ENCODE measurements at regions not wholly inside any gene's neighbourhood (a gene's known extent, or its start where the extent isn't known, plus 50 kb on each side); places are given as distances from the start of the nearest gene placed in this dataset.

- Histone ChIP-seq H3K9me3 (no peaks in the 10 kb centered on the region), H3K4me3 (no peak overlapping the region), H3K36me3 (no peaks in the 10 kb centered on the region), H3K27me3 (no peaks in the 10 kb centered on the region), H3K4me1 (peaks cover 0 to 13% (median 0%) of the 10 kb centered on the region in 4 donors), H3K27ac (no peak overlapping the region)
- no peak for TF ChIP-seq EP300 (IDR thresholded peaks at IDR 0.05)
- TF ChIP-seq CTCF (IDR thresholded peaks at IDR 0.05): no peak
- TF ChIP-seq POLR2AphosphoS5 (IDR thresholded peaks at IDR 0.05): no peak
- TF ChIP-seq POLR2A (IDR thresholded peaks at IDR 0.05): no peak
- no peak for DNase-seq
- WGBS, 5 donors: 68 to 95% (median 85%) methylated on average over 1 of the region's 1 CpG
- intact Hi-C loops (cut with DNase I; ENCODE audit: low total_unique reads): no loop called here
Observed at GRCh38 chr6:74609871-74610270, 596.0 kb downstream of the COL12A1 start.

- H3K4me1 ChIP-seq: peaks cover 0 to 13% (median 0%) of the 10 kb centered on the region in 4 donors
- DNase-seq: no peak
- no peak for TF ChIP-seq POLR2AphosphoS5 (IDR thresholded peaks at IDR 0.05)
- no peak for TF ChIP-seq POLR2A (IDR thresholded peaks at IDR 0.05)
- H3K27me3 ChIP-seq: no peaks in the 10 kb centered on the region
- WGBS, 5 donors: 29 to 50% (median 43%) methylated on average over 3 of the region's 3 CpGs
- no peak overlapping the region for H3K4me3 ChIP-seq
- H3K9me3 ChIP-seq: no peaks in the 10 kb centered on the region
- H3K36me3 ChIP-seq: no peaks in the 10 kb centered on the region
- intact Hi-C loops (cut with DNase I; ENCODE audit: low total_unique reads): no loop called here
- H3K27ac ChIP-seq: no peak overlapping the region
Observed at GRCh38 chr6:74607934-74608333, 597.9 kb downstream of the COL12A1 start.

GRCh38 chr6:74607468-74607867 is 598.4 kb downstream of the COL12A1 start:
- intact Hi-C loops (cut with DNase I; ENCODE audit: low total_unique reads): no loop called here
- no peak for DNase-seq
- no peaks in the 10 kb centered on the region for H3K9me3 ChIP-seq
- no peak for TF ChIP-seq CTCF (IDR thresholded peaks at IDR 0.05)
- no peak for TF ChIP-seq EP300 (IDR thresholded peaks at IDR 0.05)
- TF ChIP-seq POLR2AphosphoS5 (IDR thresholded peaks at IDR 0.05): no peak
- TF ChIP-seq POLR2A (IDR thresholded peaks at IDR 0.05): no peak
- no peak overlapping the region for H3K27ac ChIP-seq
- no peak overlapping the region for H3K4me3 ChIP-seq
- no peaks in the 10 kb centered on the region for H3K27me3 ChIP-seq
- 88 to 96% (median 93%) methylated on average over 1 of the region's 1 CpG for WGBS, 5 donors
- H3K36me3 ChIP-seq: no peaks in the 10 kb centered on the region
- peaks cover 0 to 13% (median 0%) of the 10 kb centered on the region in 4 donors for H3K4me1 ChIP-seq

- Histone ChIP-seq H3K36me3 (no peaks in the 10 kb centered on the region), H3K4me1 (peaks cover 0 to 13% (median 0%) of the 10 kb centered on the region in 4 donors), H3K4me3 (no peak overlapping the region), H3K27me3 (no peaks in the 10 kb centered on the region), H3K27ac (peak overlapping the region in 1 of 5 donors; percentile 52), H3K9me3 (no peaks in the 10 kb centered on the region)
- intact Hi-C loops (cut with DNase I; ENCODE audit: low total_unique reads): no loop called here
- no peak for DNase-seq
- TF ChIP-seq CTCF (IDR thresholded peaks at IDR 0.05) (no peak), POLR2A (IDR thresholded peaks at IDR 0.05) (no peak), POLR2AphosphoS5 (IDR thresholded peaks at IDR 0.05) (peak in 1 of 3 donors; percentile 53), EP300 (IDR thresholded peaks at IDR 0.05) (no peak)
- WGBS, 5 donors: 54 to 77% (median 63%) methylated on average over 3 of the region's 3 CpGs
Observed at GRCh38 chr6:74606582-74607071, 599.2 kb downstream of the COL12A1 start.

- Histone ChIP-seq H3K27me3 (no peaks in the 10 kb centered on the region), H3K27ac (peak overlapping the region in 1 of 5 donors; percentile 52), H3K4me3 (no peak overlapping the region), H3K36me3 (no peaks in the 10 kb centered on the region), H3K9me3 (no peaks in the 10 kb centered on the region), H3K4me1 (peaks cover 0 to 13% (median 0%) of the 10 kb centered on the region in 4 donors)
- 81 to 92% (median 86%) methylated on average over 3 of the region's 3 CpGs for WGBS, 5 donors
- intact Hi-C loops (cut with DNase I; ENCODE audit: low total_unique reads): no loop called here
- DNase-seq: no peak
- TF ChIP-seq CTCF (IDR thresholded peaks at IDR 0.05) (no peak), POLR2AphosphoS5 (IDR thresholded peaks at IDR 0.05) (no peak), EP300 (IDR thresholded peaks at IDR 0.05) (no peak), POLR2A (IDR thresholded peaks at IDR 0.05) (no peak)
Observed at GRCh38 chr6:74605922-74606581, 599.8 kb downstream of the COL12A1 start.

Data from stomach (tissue), 8 donors.